SK-N-DZ (cell line): ENCODE measurements at regions not wholly inside any gene's neighbourhood (a gene's known extent, or its start where the extent isn't known, plus 50 kb on each side); places are given as distances from the start of the nearest gene placed in this dataset.
"Not testable (repeated sequence)": the region's sequence is repeated elsewhere in the genome, so short reads cannot be mapped to it uniquely, and the experiment has no call there.

ENCODE experiments used
- DNase-seq: peaks from one replicate; pipeline ENCODE4 v3.0.0-alpha.2; 2015; ENCODE audit warnings: low spot score

DNA sequence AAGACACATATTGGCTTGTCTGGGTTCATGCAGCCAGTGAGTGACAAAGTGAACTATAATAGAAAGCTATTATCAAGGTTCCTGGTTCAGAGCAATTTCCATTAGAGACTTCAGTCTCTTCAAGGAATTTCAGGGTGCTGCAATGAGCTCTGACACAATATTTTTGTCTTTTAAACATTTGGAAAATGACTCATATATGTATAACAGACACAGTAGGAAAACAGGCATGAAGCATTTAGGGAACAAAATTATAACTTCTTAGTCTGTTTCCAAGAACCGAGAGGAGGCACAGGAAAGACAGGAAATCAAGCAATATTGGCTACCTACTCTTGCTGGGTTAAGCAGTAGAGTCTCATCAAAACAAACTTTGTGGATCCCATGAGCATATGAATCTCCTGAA is 170.4 kb downstream of the PTPRC start:
- no peak for DNase-seq

DNA sequence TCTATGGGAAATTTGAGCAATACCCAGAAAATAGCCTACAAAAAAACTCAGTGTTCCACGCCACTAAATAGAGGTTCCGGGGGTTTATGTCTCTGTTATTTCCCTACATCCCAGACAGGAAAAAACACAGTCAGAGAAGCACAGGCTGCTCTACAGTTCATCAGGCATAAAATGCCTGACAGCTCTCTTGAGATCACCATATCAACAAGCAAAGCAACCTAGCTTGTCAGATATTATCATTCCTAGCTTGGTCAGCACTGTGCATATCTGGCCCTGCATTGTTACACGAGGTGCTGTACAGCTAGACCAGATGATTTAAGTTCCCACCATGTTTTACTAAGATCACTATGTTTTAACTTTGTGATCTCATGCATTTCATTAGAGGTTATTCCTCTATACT is 172.6 kb downstream of the PTPRC start:
- peak; percentile 17 for DNase-seq

DNA sequence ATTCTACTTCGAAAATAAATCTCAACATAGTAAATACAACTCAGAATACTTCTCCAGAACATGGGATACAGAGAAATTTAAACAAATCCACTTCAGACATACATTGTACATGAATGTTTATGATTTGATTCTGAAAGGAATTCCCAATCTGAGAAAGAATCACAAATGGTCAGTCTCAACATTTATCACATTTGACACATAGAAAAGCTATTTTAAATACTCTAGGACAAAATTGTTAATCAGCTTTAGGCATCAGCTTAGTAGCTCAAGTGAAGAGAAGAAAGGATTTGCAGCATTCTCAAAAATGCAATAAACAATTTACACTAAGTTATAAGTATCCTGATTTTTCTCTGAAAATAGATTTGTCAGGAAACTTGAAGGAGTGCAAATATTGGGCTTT is 184.8 kb downstream of the PTPRC start:
- DNase-seq = peak; percentile 41

DNA sequence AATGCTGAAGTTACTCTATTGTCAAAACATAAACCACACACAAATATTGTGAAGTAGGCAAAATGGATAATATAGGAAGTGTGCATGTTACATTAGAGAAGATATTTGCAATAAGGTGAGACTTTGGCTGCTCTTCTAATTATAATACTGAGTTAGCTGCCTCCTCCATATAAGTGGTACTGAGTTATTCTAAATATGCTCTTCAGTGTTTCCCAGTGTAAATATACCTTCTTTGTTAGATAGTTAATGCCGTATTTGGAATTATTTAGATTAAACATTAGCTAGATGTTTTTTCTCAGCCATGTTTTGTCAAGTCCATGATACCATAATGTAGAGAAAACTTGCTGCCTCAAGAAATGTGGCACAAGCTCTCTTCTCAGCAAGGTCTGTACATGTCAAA is 186.4 kb downstream of the PTPRC start:
- no peak for DNase-seq

DNA sequence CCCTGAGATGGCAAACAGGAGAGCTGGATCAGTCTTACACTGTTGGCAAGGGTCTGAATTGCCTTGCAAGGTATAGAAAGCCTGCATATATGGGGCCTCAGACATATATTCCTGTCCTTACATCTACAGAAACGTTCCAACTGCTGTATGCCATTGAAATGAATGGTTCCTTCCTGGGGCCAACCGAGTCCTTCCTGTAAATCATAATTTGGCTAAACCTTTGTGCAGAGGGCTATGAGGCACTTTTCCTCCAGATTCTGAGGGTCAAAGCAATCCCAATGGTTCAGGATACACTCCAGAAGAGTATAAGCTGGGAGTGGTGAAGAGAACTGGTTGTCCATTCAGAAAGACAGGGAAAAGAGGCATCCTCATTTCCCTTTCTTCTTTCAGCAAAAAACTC is 190.5 kb downstream of the PTPRC start:
- no peak for DNase-seq

DNA sequence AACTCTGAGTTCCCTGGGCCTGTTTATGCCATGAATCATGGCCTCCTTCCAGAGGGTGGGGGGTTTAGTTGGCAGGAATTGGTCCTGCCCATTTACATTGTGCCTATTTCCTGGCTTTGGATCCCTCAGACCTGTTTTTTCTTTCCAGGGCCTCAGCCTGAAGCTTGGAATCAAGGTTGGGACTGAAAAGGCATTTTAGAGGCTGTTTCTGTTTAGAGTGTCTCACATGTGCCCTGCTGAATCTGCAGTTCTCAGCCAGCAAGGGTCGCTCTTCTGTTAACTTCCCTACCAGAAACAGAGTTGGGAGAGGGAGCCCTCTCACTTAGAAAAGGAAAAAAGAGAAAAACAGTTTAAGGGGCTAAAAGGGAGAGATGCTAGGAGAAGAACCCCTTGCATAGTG is 191.1 kb downstream of the PTPRC start:
- no peak for DNase-seq

DNA sequence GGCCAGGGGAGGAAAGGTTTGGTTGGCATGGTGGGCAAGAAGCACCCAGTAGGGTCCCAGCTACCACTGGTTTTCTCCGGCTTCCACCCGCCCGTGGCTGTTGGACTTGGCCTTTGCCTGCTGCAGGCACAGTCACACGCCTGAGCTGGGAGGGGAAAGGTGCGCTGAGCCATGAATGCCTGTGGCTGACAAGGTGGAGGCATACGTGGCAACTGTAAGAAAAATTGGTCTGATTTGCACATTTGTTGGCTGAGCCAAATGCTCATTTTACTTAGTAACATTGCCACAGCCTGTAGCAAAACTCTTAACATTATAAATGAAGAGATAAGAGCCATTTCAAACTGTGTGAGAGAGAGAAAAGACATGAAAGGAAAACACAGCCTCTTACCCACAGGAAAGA is 191.6 kb downstream of the PTPRC start:
- no peak for DNase-seq

DNA sequence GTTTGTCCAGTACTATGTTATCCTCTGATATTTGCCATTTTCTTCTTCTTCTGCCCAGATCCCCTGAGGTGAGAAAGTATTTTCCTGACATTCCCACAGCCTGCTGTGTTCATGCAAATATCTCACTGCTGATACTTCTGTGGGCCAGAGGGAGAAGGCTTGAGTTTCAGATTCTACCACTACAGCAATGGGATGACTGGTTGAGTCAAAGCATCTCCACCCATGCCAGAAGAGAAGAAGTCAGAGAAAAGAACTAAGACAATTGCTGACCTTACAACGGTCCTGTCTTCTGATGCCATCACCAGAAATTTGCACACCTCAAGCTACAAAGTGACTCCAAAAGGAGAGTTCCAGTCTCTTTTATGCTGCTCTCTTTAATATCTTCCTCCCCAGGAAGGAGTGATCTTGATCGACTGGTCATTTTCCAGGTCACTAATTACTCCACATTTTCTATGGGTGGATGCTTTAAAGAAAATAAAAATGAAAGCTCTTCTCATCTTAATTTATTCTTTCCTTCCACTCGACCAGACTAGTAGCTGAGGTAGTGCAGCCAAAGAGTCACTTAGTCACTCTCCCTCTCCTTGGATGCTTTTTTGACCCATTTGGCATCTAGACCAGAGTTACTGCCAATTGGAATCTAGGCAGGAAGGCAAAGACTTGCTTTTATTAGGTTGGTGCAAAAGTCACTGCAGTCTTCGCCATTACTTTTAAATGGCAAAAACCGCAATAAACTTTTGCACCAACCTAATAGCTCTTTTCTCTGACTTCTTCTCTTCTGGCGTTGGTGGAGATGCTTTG is 195.1 kb downstream of the PTPRC start:
- no peak for DNase-seq

DNA sequence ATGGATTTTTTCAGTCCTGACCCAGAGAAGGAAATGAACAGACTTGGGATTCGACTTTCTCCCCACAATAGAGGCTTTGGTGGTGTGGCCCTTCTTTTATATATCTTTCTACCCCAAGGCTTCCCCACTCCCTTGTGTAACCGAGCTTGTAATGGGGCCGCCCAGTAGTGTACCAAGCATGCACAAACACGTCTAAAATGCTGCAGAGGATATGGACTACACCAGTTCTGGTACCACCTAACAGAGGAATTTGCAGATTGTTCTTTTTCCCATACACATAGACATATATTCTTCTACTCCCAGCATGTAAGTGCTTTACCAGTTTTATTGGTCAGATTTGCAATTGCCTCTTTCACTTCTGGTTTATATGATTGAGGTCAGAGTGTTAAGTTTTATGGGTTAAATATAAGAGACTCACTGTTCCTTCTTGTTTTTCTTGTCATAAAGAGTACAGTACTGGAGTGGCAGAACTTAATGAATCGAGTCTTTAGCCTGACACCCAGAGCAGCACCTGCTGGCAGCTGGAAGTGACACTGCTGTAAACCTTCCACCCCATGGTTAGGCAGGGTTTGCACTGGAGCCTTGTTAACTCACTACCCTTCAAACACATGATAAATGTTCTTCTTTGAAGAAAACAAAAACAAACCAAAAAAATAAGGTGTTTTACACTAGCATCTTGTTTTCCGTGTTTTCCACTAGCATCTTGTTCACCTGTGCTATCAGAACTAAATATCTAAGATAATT is 198.6 kb downstream of the PTPRC start:
- DNase-seq = no peak

DNA sequence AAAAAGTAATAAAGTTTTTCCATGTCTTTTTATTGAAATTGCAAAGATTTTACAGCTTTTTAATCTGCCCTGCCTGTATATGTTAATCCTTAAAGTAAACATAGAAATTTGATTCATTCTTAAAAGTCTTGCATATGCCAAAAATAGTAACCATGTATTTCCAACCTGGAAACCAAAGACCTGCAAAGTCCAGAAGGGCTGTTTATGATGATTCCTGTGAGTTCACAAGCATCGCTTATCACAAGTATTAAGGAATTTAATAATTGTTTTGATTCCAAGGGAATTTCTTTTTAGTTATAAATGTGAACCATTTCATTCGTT is 199.1 kb downstream of the PTPRC start:
- no peak for DNase-seq

DNA sequence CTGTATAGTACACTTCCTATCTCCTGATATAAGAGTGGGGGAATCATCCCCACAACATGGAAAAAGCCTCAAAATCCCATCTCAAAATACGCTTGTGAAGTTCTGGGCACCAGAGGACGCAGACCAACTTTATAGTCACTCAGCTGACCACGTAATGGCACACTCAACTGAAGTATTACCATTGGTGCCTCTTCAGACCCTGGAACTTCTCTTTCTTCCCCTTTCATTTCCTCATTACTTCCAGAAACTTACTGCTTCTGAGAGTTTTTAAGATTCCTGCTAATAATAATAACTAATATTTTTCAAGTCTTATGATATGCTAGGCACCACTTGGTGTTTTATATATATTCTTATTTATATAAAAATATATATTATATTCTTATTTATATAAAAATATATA is 202.6 kb downstream of the PTPRC start:
- no peak for DNase-seq

DNA sequence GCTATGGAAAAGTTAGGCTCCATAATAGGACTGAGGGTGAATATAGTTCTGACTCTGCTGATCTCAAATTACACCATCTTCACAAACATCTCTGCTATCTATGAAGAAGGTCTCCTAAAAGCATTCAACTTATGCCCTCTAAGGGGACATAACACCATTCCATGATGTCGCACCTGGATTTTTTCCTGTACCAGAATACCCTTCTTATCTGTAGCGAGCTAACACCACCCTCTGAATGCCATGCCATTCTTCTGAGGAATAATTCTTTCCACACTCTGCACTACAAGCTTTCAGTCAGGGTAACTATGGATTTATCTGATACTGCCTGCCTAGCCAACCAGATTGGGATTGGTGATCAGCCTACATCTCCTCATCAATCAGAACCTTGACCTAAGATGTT is 203.8 kb downstream of the PTPRC start:
- DNase-seq = no peak

DNA sequence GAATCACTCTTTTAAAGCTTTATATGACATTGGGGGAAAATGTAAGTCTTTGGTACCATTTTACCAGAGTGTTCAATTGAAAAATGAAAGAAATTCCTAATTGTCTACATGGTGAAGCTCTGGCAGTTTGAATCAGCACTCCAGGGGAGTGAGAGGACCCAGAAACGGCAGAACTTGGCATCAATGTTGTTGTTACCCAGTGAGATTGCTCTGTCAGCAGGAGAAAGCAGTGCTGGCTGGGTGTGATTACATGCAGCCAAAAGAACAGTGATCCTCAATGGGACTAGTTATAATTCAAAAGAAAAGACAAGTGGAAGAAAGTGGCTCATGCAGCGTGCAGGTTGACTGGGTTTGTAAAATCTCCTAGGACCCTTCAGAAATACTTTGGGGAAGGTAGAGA is 206.4 kb downstream of the PTPRC start:
- no peak for DNase-seq

DNA sequence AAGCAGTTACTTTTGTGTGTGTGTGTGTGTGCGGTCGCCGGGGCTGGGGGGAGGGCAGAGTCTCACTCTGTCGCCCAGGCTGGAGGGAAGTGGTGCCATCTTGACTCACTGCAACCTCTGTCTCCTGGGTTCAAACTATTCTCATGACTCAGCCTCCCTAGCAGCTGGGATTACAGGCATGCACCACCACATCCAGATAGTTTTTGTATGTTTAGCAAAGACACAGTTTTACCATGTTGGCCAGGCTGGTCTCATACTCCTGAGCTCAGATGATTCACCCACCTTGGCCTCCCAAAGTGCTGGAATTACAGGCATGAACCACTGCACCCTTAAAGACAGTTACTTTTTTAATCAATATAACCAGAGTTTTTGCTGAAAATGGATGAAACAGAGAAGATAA is 207.0 kb downstream of the PTPRC start:
- no peak for DNase-seq

DNA sequence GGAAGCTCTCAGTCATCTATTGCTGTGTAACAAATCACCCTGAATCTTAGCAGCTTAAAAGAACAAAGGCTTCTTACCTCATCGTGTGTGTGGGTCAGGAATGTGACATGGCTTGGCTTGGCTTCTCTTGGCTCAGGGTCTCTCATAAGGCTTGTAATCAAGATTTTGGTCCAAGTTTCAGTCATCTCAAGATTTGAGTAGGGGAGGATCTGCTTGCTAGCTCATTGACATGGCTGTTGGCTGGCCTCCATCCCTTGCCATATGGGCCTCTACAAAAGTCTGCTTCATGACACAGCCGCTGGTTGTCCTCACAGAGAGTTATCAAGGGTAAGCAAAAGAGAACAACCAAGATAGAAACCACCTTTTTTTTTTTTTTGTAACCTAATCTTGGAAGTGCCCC is 207.7 kb downstream of the PTPRC start:
- no peak for DNase-seq

DNA sequence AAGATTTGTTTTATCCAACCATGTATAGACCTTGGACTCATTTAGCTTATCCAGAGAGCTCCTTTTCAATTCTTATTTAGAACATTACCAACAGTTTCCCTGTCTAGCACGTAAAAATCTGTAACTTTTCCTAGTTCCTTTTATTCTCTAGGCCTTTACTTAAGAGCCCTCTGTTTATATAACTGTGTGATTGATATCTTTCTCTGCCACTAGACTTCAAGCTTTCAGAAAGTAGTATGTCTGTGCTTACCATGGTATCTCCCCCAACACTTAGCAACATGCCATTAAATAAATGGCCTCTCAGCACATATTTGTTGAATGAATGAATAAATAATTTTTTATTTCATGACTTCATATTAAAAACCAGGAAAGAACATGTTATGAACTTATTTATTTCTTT is 209.4 kb downstream of the PTPRC start:
- DNase-seq = peak; percentile 27

DNA sequence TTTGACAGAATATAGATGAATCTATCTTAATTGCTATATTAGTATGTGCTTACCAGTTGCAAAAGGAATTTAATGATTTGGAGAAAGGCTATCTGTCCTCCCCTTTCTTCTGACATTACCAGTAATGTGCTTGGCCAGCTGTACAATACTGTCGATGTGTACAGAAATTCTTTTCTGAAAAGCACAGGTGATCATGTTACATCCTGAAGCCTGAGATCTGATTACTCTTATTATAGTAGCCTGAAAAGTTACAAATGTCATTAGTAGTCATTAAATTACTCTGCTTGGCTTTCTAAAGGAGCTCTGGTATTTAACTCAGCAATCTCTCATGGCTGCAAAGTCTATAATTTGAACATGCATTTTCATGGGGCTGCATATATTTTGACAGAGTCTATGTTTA is 209.8 kb downstream of the PTPRC start:
- DNase-seq = peak; percentile 86

DNA sequence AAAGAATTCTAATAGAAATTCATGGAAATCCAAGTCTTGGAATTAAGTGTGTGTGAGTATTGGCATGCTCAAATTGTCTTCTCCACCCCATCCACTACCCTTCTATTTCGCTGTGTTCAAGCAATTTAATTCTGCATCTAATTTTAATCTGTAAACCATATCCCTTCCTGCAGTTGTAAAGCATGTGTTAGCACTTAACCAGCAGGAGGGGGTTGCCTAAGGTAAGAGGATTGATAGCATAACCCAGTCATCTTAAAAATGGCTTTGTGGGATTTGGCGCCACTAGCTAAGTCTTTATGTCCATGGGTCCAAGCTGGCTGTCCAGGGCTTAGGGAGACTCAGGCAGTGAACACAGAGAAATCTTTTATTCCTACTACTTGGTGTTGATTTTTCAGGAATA is 210.3 kb downstream of the PTPRC start:
- peak; percentile 84 for DNase-seq

DNA sequence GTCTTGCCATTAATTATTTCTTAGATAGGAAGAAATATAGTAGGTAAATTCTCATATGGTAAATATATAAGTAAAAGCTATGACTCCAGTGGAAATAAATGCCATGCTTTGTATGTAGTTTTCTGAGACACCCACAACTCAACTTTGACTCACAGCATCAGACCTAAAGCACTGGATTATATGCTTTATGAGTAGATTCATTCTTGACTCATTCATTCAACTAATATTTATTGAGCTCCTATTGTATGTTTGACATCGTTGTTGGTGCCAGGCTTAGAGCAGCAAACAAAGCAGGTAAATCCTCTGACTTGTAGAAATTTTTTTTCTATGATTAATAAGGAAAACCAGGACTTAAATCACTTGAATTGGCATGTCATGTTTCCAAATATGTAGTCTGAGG is 211.4 kb downstream of the PTPRC start:
- DNase-seq = no peak

DNA sequence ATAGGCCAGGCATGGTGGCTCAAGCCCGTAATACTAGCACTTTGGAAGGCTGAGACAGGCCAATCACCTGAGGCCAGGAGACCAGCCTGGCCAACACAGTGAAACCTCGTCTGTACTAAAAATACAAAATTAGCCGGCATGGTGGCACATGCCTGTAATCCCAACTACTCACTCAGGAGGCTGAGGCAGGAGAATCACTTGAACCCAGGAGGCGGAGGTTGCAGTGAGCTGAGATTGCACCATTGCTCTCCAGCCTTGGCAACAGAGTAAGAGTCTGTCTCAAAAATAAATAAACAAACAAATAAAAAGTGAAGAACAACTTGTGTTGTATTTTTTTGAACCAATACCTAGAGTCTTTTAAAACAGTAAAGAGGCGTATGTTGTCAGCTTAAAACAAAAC is 212.1 kb downstream of the PTPRC start:
- DNase-seq = not testable (repeated sequence)

DNA sequence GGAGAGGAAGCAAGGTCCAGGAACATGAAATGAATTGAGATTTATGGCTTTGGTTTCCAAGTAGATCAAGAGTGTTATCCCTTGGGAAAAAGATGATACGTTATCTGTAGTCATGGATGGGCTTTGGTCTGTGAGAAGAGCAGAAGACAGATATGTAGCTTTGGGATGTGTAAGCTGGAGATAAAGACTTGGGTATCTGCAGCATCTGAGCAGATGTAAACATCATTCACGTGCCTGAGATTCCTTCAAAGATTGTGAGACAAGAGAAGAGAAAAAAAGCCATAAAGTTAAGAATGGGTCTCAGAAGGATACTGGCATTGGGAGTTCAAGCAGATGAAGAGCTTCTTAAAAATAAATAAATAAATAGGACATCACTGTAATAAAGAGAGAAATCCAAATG is 217.8 kb downstream of the PTPRC start:
- DNase-seq = peak; percentile 67

DNA sequence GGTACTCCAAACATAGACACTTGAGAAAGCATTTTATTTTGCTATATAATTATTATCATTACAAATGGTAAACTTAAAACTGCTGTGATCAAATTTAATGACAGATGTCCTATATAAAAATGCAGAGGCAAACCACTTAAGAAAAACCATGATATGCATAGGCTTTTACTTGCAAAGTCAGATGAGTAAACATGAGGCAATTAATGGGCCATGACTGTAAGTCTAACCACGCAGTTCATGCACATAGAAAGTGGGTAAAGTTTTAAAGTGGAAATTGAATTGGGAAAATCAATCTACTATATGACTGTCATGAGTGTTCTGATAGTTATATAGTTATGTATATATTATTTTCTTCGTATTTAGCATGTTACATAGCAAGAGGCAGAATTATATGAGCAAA is 219.2 kb downstream of the PTPRC start:
- no peak for DNase-seq

DNA sequence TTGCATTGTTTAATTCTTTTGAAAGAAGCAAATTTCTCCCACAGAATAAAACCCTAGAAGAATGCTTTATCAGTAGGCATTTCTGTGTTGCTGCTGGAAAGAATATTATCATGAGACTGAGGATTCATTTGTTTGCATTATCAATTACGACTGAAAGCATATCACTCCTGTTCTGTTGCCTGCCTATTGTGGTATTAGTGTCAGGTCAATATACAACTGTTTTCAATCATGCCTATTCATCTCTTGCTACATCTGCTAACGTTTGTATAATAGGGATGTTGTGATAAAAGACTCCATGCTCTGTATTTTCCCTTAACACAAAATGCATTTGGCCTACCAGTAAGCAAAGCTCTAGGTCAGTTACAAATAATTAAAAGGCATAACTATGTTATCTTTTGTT is 221.5 kb downstream of the PTPRC start:
- DNase-seq = peak; percentile 91

DNA sequence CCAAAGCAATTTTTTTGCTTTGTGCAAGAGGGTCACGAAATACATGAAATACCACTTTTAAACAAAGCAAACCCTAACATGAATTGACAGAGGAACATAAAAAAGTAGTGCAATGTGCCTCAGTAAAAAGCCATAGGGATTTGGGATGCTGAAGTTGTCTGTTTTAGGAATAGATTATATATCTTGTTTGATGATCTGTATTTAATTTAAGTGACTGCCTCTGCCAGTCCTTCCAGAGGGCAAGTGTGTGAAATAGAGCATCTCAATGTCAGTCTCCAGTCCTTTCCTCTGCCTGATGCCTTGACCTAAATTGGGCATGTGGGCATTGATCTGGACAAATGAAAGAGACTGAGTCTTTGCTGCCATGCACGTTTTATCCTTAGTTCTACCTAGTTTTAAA is 222.8 kb downstream of the PTPRC start:
- DNase-seq = peak; percentile 62
